ENCODE measurements at regions not wholly inside any gene's neighbourhood (a gene's known extent, or its start where the extent isn't known, plus 50 kb on each side); places are given as distances from the start of the nearest gene placed in this dataset.

DNA sequence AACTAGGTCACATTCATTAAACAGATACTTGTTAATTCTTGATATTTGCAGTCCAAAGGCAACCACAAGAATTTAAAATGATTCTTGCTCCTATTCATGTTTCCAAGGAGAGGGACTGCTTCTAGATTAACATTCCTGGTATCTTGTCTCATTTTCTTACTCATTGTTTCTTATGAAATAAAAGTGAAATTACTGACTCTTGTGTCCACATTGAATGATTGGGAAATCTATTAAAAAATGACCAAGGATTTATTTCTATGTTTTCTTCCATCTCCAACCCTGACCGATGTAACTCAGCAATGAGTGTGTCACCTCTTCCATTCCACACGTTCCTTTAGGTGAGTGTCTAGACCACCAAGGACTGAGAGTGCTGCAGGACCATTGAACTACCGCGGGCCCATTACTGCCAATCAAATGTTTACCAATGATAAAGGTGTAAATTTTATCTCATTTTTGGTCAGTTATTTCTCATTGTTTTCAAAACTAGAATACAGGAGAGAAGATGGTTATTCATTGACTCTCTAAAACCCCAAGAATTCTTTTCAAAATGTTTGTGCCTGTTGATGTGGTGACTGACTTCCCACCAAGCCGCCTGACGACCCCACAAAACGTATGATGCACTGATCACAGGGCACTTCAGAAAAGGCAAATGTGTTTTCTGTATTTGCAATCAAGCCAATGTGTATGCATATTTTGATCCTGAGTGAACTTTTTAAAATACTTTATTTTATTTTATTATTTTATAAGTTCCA, 414.6 kb upstream of the PTBP2 start:
- Histone ChIP-seq H3K9me3 (replicated peaks; ENCODE audit: control insufficient read depth, insufficient read depth, low read length) (no peaks in the 10 kb centered on the region), H4K20me1 (replicated peaks; ENCODE audit: control insufficient read depth, extremely low read depth, insufficient read depth, low read length) (no peaks in the 10 kb centered on the region), H2AFZ (ENCODE audit: low read depth, low read length) (no peak overlapping the region), H3K4me1 (ENCODE audit: control insufficient read depth, extremely low read depth, insufficient read depth, low read length) (no peaks in the 10 kb centered on the region), H3K9ac (replicated peaks; ENCODE audit: extremely low read depth, insufficient read depth, low read length) (no peak overlapping the region), H3K4me3 (replicated peaks in 1 of 3; ENCODE audit: insufficient read depth in 1 of 3, low read depth in 1 of 3, low read length in 3 of 3) (no peak overlapping the region), H3K79me2 (ENCODE audit: control insufficient read depth, insufficient read depth, low read length) (no peaks in the 10 kb centered on the region), H3K27ac (ENCODE audit: insufficient read depth, low read depth, low read length) (no peak overlapping the region), H3K36me3 (ENCODE audit: control insufficient read depth in 2 of 2, extremely low read depth in 1 of 2, insufficient read depth in 2 of 2, low read length in 2 of 2) (no peaks in the 10 kb centered on the region), H3K9me1 (replicated peaks; ENCODE audit: control insufficient read depth, extremely low read depth, insufficient read depth, low read length) (no peaks in the 10 kb centered on the region), H3K27me3 (ENCODE audit: control insufficient read depth in 2 of 2, insufficient read depth in 2 of 2, low read length in 2 of 2) (peaks cover 0 to 2% of the 10 kb centered on the region in 2 experiments), H3K4me2 (ENCODE audit: insufficient read depth, low read length) (no peak overlapping the region)
- no peak for FAIRE-seq
- ChIA-PET CTCF (no interaction called here), POLR2A (no interaction called here)
- BruUV-seq (replicated peaks), result no TSS peak
- intact Hi-C loops (cut with micrococcal nuclease) (loop anchor here (5.0 kb wide), 1 partner anchor 40 kb away; no protein-coding TSS in a partner anchor), dilution Hi-C loops (cut with MboI; ENCODE audit: extremely low pct_ligation_motif_present, low sequenced_read_pairs) (no loop called here)
- no peak for TF ChIP-seq FOS (IDR thresholded peaks at IDR 0.05; ENCODE audit: borderline replicate concordance, insufficient read depth, low read length)
- TF ChIP-seq EZH2 (IDR thresholded peaks at IDR 0.05; ENCODE audit: borderline replicate concordance, low read depth, low read length, severe bottlenecking), result no peak
- no peak for TF ChIP-seq POLR2A (IDR thresholded peaks at IDR 0.05; ENCODE audit: low read depth, low read length)
- TF ChIP-seq, protein P1, sequence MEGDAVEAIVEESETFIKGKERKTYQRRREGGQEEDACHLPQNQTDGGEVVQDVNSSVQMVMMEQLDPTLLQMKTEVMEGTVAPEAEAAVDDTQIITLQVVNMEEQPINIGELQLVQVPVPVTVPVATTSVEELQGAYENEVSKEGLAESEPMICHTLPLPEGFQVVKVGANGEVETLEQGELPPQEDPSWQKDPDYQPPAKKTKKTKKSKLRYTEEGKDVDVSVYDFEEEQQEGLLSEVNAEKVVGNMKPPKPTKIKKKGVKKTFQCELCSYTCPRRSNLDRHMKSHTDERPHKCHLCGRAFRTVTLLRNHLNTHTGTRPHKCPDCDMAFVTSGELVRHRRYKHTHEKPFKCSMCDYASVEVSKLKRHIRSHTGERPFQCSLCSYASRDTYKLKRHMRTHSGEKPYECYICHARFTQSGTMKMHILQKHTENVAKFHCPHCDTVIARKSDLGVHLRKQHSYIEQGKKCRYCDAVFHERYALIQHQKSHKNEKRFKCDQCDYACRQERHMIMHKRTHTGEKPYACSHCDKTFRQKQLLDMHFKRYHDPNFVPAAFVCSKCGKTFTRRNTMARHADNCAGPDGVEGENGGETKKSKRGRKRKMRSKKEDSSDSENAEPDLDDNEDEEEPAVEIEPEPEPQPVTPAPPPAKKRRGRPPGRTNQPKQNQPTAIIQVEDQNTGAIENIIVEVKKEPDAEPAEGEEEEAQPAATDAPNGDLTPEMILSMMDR (IDR thresholded peaks at IDR 0.05; ENCODE audit: extremely low read depth in 1 of 2, insufficient read depth in 1 of 2, low read depth in 1 of 2, low read length in 2 of 2), result no peak
- no peak for TF ChIP-seq JUN (IDR thresholded peaks at IDR 0.05; ENCODE audit: borderline replicate concordance, insufficient read depth, insufficient read length, low read depth)
- TF ChIP-seq MYC (IDR thresholded peaks at IDR 0.05; ENCODE audit: low read depth, low read length), result no peak
- no peak for TF ChIP-seq GATA2 (IDR thresholded peaks at IDR 0.05; ENCODE audit: insufficient read depth, insufficient read length, low read depth, low read length)
- no peak for TF ChIP-seq POLR2AphosphoS5 (IDR thresholded peaks at IDR 0.05; ENCODE audit: insufficient read depth, low read depth, low read length)
- TF ChIP-seq MAX (IDR thresholded peaks at IDR 0.05; ENCODE audit: insufficient read depth, insufficient read length), result no peak
- no peak for DNase-seq (ENCODE audit: low read depth, low spot score)

Measured in endothelial cell of umbilical vein (primary cell).